ENCODE measurements at regions not wholly inside any gene's neighbourhood (a gene's known extent, or its start where the extent isn't known, plus 50 kb on each side); places are given as distances from the start of the nearest gene placed in this dataset.
A peak's percentile ranks its signal among the peaks of the same experiment; 100 is the strongest.
"Not testable (repeated sequence)": the region's sequence is repeated elsewhere in the genome, so short reads cannot be mapped to it uniquely, and the experiment has no call there.

GRCh38 chr12:92261692-92262091 is 116.0 kb upstream of the BTG1 start:
- H3K27ac ChIP-seq: no peak overlapping the region
- no peak for DNase-seq (ENCODE audit: low read depth, low spot score)

DNA sequence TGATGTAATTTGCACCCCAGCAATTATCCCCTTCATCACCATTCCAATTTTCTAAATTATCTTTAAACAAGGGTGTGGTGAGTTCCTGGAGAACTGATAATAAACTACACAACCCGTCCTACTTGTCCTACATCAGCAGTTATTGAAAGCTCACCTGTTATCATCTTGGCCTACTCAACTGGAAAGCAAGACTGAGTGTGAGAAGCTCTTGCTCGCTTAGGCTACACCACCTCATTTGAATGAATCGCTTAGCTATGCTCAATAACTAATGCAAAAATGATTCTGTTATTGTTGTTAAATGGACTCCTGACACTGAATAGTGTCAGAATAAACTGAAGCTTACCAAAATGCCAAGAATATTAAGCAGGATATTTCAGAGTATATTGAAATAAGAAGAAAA is 115.4 kb upstream of the BTG1 start:
- no peak for DNase-seq (ENCODE audit: low read depth, low spot score)
- no peak overlapping the region for H3K27ac ChIP-seq

GRCh38 chr12:92259696-92260251 is 114.1 kb upstream of the BTG1 start:
- no peak for DNase-seq (ENCODE audit: low read depth, low spot score)
- no peak overlapping the region for H3K27ac ChIP-seq

DNA sequence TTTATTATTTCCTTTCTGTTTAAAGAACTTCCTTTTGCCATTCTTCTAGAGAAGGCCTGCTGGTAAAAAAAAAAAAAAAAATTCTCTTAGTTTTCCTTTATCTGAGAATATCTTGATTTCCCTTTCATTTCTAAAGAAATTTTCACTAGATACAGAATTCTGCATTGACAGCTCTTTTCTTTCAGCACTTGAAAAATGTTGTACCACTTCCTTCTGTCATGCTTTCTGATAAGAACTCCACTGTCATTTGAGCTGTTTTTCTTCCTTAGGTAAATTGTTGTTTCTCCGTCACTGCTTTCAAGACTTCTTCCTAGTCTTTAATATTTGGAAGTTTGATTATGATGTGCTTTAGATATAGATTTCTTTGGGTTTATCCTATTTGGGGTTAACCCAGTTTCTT is 113.6 kb upstream of the BTG1 start:
- H3K27ac ChIP-seq: no peak overlapping the region
- no peak for DNase-seq (ENCODE audit: low read depth, low spot score)

- no peak for DNase-seq (ENCODE audit: low read depth, low spot score)
- H3K27ac ChIP-seq: no peak overlapping the region
Observed at GRCh38 chr12:92257261-92257660, 111.6 kb upstream of the BTG1 start.

DNA sequence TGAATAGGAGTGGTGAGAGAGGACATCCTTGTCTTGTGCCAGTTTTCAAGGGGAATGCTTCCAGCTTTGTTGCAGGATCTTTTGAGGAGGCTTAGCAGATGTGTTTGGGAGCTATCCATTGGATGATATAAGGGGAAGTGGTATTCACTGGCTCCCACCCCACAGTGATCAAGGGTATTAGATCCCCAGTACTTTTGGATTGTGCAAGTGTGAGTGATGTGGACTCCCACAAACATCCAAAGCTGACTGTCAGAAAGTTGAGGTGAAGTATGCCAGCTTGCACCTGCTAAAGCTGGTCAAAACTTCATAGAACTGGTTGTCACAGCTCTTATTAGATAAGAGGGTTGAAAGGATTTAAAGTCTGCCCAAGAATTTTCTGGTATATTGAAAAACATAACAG is 110.1 kb upstream of the BTG1 start:
- no peak overlapping the region for H3K27ac ChIP-seq
- no peak for DNase-seq (ENCODE audit: low read depth, low spot score)

- DNase-seq (ENCODE audit: low read depth, low spot score): no peak
- peak overlapping the region; percentile 3 for H3K27ac ChIP-seq
Observed at GRCh38 chr12:92253301-92253700, 107.7 kb upstream of the BTG1 start.

DNA sequence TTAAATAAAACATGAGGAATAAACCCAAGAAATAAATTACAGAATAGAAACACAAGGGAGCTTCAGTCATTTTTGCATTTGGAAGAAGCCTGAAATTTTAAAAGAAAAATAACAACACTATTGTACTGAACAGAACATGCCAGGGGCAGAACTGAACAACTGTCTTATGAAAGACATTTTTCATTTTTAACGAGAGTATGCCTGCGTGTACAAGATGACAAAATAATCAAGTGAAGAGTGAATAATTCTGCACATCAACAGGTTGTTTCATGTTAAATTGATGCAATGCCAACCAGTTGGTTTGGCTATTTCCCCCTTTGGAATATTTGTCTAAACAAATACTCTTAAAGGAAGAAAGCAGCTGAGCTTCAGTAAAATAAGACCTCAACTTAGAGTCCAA is 103.3 kb upstream of the BTG1 start:
- DNase-seq (ENCODE audit: low read depth, low spot score): peak; percentile 43
- H3K27ac ChIP-seq: no peak overlapping the region

GRCh38 chr12:92244036-92244435 is 98.4 kb upstream of the BTG1 start:
- no peak for DNase-seq (ENCODE audit: low read depth, low spot score)
- H3K27ac ChIP-seq: no peak overlapping the region

DNA sequence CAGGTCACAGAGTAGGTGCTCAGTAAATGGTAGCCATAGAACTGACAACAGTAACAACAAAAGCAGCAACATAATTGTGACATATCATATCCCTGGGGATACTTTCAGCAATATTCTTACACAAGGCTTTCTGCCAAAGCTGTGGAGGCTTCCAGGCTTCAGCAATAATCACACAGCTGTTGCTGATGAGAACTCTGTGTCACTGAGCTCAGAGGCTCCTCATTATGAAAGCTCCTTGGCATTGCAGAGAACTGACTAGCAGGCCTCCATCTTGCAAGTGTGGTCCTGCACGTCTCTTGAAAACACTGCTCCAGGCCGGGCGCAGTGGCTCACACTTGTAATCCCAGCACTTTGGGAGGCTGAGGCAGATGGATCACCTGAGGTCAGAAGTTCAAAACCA is 97.3 kb upstream of the BTG1 start:
- H3K27ac ChIP-seq: no peak overlapping the region
- DNase-seq (ENCODE audit: low read depth, low spot score): no peak

- no peak for DNase-seq (ENCODE audit: low read depth, low spot score)
- no peak overlapping the region for H3K27ac ChIP-seq
Observed at GRCh38 chr12:92237762-92238523, 92.3 kb upstream of the BTG1 start.

- no peak for DNase-seq (ENCODE audit: low read depth, low spot score)
- no peak overlapping the region for H3K27ac ChIP-seq
Observed at GRCh38 chr12:92237262-92237661, 91.6 kb upstream of the BTG1 start.

GRCh38 chr12:92235703-92236472 is 90.2 kb upstream of the BTG1 start:
- no peak overlapping the region for H3K27ac ChIP-seq
- DNase-seq (ENCODE audit: low read depth, low spot score): no peak

GRCh38 chr12:92234533-92234932 is 88.9 kb upstream of the BTG1 start:
- DNase-seq (ENCODE audit: low read depth, low spot score): no peak
- no peak overlapping the region for H3K27ac ChIP-seq

DNA sequence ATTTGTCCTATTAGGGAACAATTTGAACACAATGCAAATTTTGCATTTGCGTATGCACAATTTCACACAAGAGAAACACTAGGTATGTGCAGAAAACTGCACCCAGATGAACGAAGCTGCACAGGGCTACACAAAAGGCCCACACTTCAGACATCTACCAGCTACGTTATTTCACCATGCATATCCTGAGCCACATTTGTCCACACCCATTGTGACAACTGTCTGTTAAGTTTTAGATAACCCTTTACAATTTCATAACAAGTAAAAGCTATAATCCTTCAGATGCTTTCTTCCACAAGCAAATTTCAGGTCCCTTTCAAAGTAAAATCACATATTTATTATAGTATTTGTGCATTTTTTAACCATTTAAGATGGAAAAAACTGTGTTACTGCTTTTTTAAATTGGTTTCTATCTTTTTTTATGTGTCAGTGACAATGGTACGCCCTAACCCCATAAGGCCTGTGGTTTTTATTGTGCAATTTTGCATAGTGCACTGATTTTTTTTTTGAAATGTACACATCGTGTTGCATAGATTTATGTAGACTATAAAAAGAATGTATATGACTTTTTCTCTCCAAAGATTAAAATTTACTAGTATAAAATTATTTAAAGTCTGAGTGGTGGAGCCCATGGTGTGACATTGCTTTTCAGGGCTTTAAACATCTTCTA is 87.8 kb upstream of the BTG1 start:
- no peak for DNase-seq (ENCODE audit: low read depth, low spot score)

DNA sequence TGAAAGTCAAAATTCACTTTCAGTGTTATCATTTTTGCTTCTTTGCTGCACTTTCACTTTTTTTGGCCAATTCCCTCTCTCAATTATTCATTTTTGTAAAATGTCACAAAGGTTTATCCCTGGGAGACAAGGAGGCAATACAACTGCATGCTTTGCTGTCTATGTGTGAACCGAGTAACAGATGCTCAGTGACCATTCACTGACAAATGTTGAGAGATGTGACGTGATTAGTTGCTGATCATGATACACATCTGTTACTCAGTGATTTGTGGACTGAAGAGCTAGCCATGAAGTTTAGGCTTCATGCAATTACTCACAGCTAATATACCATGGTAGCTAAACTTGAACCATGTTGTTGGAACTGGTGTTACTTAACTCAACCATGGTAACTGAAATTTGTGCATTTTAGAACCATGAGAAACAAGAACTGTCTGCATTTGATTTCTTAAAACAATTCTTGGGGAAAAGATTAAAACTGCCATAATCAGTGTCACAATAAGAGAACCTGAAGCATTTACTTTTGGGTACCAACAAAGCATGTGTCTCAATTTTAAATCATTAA is 86.8 kb upstream of the BTG1 start:
- not testable (repeated sequence) for DNase-seq (ENCODE audit: low read depth, low spot score); H3K27ac ChIP-seq

More for the DNA sequence above, 87.8 kb upstream of the BTG1 start:
- H3K27ac ChIP-seq: no peak overlapping the region

GRCh38 chr12:92231945-92232344 is 86.3 kb upstream of the BTG1 start:
- H3K27ac ChIP-seq; DNase-seq (ENCODE audit: low read depth, low spot score): not testable (repeated sequence)

- H3K27ac ChIP-seq; DNase-seq (ENCODE audit: low read depth, low spot score): not testable (repeated sequence)
Observed at GRCh38 chr12:92231532-92231931, 85.9 kb upstream of the BTG1 start.

DNA sequence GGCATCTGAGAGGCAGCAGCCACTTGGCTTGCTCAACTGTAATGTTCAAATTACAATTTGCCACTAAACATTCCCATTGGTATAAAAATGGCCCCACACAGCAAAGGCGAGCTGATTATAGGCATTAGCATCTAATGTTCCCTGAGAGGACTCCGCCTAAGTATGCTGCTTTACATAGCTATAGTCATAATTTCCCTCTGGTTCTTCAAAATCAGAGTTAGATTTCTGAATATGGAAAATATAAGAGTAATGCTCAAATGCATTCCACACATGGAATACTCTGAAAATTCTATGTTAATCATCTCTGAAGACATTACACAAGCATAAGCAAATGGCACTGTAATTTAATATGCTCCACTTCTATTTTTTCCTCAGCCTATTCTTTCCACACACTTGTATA is 83.7 kb upstream of the BTG1 start:
- no peak for DNase-seq (ENCODE audit: low read depth, low spot score)
- H3K27ac ChIP-seq: no peak overlapping the region

DNA sequence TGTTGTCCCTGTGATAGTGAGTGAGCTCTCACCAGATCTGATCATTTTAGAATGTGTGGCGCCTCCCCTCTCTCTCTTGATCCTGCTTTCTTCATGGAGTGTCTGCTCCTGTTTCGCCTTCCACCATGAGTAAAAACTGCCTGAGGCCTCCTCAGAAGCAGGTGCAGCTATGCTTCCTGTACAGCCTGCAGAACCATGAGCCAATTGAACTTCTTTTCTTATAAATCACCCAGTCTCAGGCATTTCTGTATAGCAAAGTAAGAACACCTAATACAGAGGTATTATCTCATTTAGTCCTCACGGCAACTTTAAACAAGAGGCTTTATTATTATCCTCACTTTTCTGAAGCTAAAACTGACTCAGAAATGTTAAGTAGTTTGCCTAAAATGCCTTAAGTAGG is 81.3 kb upstream of the BTG1 start:
- no peak for DNase-seq (ENCODE audit: low read depth, low spot score)
- H3K27ac ChIP-seq: peak overlapping the region; percentile 7
